ENCODE measurements at regions not wholly inside any gene's neighbourhood (a gene's known extent, or its start where the extent isn't known, plus 50 kb on each side); places are given as distances from the start of the nearest gene placed in this dataset.
A peak's percentile ranks its signal among the peaks of the same experiment; 100 is the strongest.

DNA sequence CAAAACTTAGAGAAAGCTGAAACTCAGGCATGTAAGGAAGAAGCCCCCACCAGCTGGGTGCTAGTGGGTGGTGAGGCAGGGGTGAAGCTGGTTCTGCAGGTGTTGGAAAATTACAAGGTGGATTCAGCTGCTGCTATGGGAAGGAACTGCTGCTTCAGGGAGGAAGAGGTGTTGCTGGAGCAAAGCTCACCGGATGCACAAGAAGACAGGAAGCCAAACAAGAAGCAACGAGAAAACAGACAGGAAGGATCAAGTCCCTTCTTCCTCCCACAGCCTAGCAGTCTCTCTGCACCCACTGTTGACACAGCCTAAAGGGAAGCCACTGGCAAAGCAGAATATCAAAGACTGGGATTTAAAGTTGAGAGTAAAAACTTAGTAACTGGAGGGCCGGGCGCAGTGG lies 100.2 kb upstream of the JADE1 start:
- Mint-ChIP-seq H3K27ac (ENCODE audit: unreplicated experiment) (no peak overlapping the region), H3K27me3 (ENCODE audit: low read depth) (no peaks in the 10 kb centered on the region), H3K4me1 (ENCODE audit: low read depth) (peaks cover 4% of the 10 kb centered on the region), H3K36me3 (ENCODE audit: low read depth) (no peaks in the 10 kb centered on the region), H3K9me3 (ENCODE audit: low read depth) (no peaks in the 10 kb centered on the region), H3K4me3 (ENCODE audit: unreplicated experiment) (no peak overlapping the region)
- DNase-seq (ENCODE audit: low spot score), result no peak
- TF ChIP-seq, protein P1, sequence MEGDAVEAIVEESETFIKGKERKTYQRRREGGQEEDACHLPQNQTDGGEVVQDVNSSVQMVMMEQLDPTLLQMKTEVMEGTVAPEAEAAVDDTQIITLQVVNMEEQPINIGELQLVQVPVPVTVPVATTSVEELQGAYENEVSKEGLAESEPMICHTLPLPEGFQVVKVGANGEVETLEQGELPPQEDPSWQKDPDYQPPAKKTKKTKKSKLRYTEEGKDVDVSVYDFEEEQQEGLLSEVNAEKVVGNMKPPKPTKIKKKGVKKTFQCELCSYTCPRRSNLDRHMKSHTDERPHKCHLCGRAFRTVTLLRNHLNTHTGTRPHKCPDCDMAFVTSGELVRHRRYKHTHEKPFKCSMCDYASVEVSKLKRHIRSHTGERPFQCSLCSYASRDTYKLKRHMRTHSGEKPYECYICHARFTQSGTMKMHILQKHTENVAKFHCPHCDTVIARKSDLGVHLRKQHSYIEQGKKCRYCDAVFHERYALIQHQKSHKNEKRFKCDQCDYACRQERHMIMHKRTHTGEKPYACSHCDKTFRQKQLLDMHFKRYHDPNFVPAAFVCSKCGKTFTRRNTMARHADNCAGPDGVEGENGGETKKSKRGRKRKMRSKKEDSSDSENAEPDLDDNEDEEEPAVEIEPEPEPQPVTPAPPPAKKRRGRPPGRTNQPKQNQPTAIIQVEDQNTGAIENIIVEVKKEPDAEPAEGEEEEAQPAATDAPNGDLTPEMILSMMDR (IDR thresholded peaks at IDR 0.05), result no peak

DNA sequence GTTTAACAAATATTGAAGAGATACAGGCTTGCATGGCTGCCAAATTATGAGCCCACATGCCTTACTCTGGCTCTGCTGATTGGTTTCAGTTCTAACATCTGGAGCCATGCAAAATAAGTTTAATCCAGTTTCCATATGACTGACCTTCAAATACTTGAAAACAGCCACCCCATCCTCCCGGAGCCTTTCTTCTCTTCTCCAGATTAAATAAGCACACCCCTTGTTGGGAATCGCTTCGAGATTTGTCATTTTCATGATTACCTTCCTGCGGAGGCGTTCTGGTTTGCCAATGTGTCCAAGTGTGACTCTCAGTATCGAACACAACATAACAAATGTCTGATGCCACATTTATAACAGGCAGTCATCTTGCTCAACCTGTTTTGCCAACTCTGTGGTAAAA lies 101.6 kb upstream of the JADE1 start:
- Mint-ChIP-seq H3K27ac (ENCODE audit: unreplicated experiment) (no peak overlapping the region), H3K4me3 (ENCODE audit: unreplicated experiment) (no peak overlapping the region)
- no peak for DNase-seq (ENCODE audit: low spot score)

DNA sequence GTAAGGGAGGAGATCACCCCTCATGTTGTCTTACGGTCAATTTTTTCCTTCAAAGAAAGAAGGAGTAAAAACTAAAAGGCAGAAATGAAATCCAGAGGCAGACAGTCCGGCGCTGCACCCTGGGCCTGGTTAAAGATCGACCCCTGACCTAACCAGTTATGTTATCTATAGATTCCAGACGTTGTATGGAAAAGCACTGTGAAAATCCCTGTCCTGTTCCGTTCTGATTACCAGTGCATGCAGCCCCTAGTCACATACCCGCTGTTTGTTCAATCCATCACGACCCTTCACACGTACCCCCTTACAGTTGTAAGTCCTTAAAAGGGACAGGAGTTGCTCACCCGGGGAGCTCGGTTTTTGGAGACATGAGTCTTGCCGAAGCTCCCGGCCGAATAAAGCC lies 105.6 kb upstream of the JADE1 start:
- Mint-ChIP-seq H3K27me3 (ENCODE audit: low read depth) (no peaks in the 10 kb centered on the region), H3K9me3 (ENCODE audit: low read depth) (no peaks in the 10 kb centered on the region), H3K36me3 (ENCODE audit: low read depth) (no peaks in the 10 kb centered on the region), H3K4me1 (ENCODE audit: low read depth) (peaks cover 9% of the 10 kb centered on the region), H3K4me3 (ENCODE audit: unreplicated experiment) (no peak overlapping the region), H3K27ac (ENCODE audit: unreplicated experiment) (no peak overlapping the region)
- no peak for DNase-seq (ENCODE audit: low spot score)
- TF ChIP-seq, protein P1 (IDR thresholded peaks at IDR 0.05), result no peak

More for the DNA sequence above, 101.6 kb upstream of the JADE1 start:
- no peaks in the 10 kb centered on the region for H3K9me3 Mint-ChIP-seq (ENCODE audit: low read depth)
- peaks cover 4% of the 10 kb centered on the region for H3K4me1 Mint-ChIP-seq (ENCODE audit: low read depth)
- TF ChIP-seq, protein P1 (IDR thresholded peaks at IDR 0.05), result no peak
- H3K36me3 Mint-ChIP-seq (ENCODE audit: low read depth), result no peaks in the 10 kb centered on the region
- H3K27me3 Mint-ChIP-seq (ENCODE audit: low read depth), result no peaks in the 10 kb centered on the region

DNA sequence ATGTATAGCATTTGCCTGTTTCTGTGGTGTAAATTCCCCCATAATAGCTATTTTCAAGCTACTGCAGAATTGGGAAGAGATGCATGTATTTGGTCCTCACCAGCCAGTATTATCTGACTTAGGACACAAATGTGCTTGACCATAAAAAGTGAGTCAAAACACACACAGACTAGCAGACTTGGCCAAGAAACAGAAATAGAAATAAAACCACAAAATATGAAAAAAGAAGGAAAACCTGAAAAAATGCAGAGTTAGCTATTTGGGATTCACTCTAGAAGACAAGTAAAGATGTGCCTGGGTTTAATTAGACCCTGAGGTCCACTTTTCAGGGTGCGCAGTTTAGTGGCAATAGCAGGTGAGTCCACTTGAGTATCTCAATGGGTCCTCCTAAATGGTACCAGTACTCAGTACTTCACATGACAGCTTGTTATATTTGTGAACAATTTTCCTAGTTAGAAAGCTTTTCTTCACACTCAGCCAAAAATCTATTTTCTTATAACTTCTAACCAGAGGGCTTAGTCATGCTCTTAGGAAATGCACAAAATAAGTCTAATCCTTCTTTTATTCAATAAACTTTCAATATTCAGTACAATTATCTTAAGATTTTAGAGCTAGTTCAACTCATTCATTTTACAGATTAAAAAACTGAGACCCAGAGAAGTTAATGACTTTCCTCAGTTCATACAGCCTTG lies 108.7 kb upstream of the JADE1 start:
- peaks cover 9% of the 10 kb centered on the region for H3K4me1 Mint-ChIP-seq (ENCODE audit: low read depth)
- no peaks in the 10 kb centered on the region for H3K9me3 Mint-ChIP-seq (ENCODE audit: low read depth)
- peak overlapping the region; percentile 46 for H3K27ac Mint-ChIP-seq (ENCODE audit: unreplicated experiment)
- no peaks in the 10 kb centered on the region for H3K27me3 Mint-ChIP-seq (ENCODE audit: low read depth)
- no peak for DNase-seq (ENCODE audit: low spot score)
- no peaks in the 10 kb centered on the region for H3K36me3 Mint-ChIP-seq (ENCODE audit: low read depth)
- no peak overlapping the region for H3K4me3 Mint-ChIP-seq (ENCODE audit: unreplicated experiment)
- TF ChIP-seq, protein P1 (IDR thresholded peaks at IDR 0.05), result no peak

DNA sequence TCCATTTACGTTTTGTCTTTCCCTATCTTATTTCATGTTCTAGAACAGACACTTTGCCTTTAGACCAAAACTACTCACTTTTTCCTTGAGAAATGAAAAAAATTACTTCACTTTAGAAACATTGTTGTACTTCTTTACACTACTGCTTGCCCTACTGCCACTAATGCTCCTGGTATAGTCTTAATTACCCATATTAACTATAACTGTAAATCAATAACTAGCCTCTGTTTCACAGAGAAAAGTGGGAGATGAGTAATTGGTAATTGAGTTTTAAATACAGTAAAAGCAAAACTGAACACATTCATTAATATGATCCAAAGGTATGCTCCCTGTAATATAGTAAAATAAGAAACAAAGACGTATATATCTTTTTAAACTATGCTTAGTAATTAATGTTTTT lies 111.1 kb upstream of the JADE1 start:
- H3K9me3 Mint-ChIP-seq (ENCODE audit: low read depth), result peaks cover 10% of the 10 kb centered on the region
- TF ChIP-seq, protein P1 (IDR thresholded peaks at IDR 0.05), result no peak
- no peaks in the 10 kb centered on the region for H3K27me3 Mint-ChIP-seq (ENCODE audit: low read depth)
- H3K27ac Mint-ChIP-seq (ENCODE audit: unreplicated experiment), result no peak overlapping the region
- H3K4me1 Mint-ChIP-seq (ENCODE audit: low read depth), result peaks cover 9% of the 10 kb centered on the region
- no peak for DNase-seq (ENCODE audit: low spot score)
- no peaks in the 10 kb centered on the region for H3K36me3 Mint-ChIP-seq (ENCODE audit: low read depth)
- H3K4me3 Mint-ChIP-seq (ENCODE audit: unreplicated experiment), result no peak overlapping the region
